Hematopoietic multipotent progenitor cell treated with erythropoietin and hydrocortisone succinate and interleukin-3 and kit ligand, for 8 days (in vitro differentiated cells): ENCODE measurements at regions not wholly inside any gene's neighbourhood (a gene's known extent, or its start where the extent isn't known, plus 50 kb on each side); places are given as distances from the start of the nearest gene placed in this dataset.

Experiments
- DNase-seq: peaks from one replicate; pipeline ENCODE4 v3.0.0-alpha.2; 2015

DNA sequence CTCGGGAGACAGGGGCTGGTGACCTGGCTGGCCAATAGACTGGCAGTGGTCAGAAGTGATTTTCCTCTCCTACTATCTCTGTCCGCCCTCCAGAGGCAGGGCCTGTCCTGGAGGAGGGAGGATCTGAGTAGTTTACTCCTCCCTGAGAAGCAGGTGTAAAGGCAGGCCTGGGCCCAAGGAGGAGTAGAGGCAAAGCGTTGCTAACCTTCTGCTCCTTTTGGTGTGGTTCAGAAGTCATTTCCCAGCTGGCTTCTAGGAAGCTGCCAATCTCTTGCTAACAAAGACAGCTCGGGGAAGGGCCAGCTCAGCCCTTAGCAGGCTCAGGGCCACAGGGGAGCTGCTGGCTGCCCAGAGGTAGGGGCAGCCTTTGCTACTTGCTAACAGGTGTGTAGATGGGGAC lies 151.1 kb upstream of the NECTIN1 start:
- no peak for DNase-seq

- no peak for DNase-seq
Measured at GRCh38 chr11:119878990-119879389, 150.0 kb upstream of the NECTIN1 start.

DNA sequence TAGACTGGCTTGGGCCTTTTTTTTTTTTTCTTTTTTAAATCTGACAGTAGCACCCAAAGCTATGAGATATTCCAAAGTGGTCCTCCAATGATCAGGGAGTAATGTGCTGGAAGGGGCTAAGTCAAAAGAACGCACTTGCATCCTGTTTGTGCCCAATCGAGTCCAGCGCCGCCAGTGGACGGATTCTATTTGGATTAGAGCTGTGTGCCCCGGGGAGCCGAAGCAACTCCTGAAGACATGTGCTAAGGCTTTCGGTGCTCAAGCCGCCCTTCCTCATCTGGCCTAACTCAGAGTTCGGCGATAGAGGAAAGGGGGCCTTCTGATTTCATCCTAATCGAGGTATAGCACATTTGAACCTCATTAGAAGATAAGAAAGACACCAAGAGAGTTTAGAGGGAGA lies 147.8 kb upstream of the NECTIN1 start:
- DNase-seq, result no peak

DNA sequence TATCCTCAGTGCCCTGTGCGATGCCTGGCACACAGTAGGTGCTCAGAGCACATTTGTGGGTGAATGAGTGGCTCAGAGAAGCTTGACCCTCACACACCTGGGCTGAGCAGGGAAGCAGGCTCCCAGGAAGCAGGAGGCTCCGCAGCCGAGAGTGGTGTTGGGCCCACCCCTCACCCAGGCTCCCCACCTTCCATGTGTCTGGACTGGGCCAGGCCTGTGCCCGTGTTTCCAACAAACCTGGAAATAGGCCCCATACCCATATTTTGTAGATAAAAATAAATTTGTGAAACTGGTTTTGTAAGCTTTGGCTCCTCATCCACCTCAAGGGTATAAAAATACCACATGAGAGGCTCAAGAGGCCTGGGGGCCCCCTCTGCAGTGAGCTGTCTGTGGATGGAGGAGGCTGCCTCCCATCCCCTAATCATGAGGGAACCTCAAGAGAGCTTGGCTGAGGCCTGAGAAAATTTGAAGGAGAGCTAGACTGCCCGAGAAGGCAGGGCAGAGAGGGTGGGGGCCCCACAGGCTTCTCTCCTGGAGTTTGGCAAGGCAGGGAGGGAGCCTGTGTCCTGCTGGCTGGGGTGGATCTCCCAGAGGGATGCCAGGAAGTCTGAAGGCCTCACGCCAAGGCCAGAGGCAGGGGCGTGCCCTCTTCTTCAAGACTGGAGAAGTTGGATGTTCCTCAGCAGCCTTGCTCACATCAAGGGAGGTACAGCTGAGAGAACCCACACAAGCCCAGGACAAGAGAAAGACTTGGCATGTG lies 147.0 kb upstream of the NECTIN1 start:
- DNase-seq, result no peak

- no peak for DNase-seq
Measured at GRCh38 chr11:119874660-119875238, 145.7 kb upstream of the NECTIN1 start.

DNA sequence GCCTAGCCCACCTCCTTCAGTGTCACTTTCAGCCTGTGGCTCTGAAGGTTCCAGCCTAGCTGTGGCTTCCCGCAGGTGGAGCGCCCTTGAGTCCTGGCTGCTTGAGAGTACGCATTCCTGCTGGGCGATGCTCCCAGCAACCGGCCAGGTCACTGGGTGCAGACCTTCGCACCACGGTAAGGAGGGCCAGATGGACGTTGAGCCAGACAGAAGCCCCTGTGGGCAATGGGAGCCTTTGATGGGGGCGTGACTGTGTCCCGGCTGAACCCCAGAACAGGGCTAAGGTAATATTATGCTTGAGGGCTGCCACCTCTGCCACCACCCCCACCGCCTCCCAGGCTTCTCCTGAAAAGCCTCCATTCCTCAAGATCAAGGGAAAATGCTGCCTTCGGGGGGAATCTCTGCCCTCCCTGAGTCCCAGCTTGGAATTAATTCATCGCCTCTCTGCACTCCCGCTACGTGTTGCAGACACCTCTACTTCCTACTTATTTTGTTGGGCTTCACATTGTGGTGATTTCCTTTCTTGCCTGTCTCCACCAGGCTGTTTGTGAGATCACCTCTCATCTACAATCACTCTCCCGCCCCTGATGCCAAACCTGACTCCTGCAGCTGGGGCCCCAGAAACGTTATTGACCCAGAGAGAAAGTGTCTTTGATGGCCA lies 144.9 kb upstream of the NECTIN1 start:
- no peak for DNase-seq

GRCh38 chr11:119872611-119873310 lies 143.8 kb upstream of the NECTIN1 start:
- no peak for DNase-seq

DNA sequence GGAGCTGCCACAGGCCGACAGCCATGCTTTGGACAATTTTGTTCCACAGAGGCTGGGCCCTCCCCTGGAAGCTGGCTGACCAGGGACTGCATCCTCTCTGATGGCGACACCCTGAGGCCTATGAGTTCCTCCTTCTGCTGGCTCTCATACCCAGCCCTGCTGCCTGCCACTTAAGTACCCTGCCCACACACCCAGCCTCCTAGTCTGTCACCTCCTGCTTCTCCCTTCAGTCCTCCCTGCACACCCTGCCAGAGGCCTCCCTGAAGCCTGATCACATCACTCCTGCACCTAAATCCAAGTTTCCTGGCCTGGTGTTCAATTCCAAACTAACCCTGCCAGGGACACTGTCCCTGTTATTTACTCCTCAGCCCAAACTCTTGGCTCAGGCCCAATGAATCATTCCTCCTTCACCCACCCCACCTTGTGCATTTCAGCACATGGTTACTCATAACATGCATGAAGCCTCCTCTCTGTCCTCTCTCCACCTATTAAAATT lies 136.7 kb upstream of the NECTIN1 start:
- no peak for DNase-seq

GRCh38 chr11:119864836-119865235 lies 135.8 kb upstream of the NECTIN1 start:
- no peak for DNase-seq

- no peak for DNase-seq
Measured at GRCh38 chr11:119863851-119864601, 135.0 kb upstream of the NECTIN1 start.

DNA sequence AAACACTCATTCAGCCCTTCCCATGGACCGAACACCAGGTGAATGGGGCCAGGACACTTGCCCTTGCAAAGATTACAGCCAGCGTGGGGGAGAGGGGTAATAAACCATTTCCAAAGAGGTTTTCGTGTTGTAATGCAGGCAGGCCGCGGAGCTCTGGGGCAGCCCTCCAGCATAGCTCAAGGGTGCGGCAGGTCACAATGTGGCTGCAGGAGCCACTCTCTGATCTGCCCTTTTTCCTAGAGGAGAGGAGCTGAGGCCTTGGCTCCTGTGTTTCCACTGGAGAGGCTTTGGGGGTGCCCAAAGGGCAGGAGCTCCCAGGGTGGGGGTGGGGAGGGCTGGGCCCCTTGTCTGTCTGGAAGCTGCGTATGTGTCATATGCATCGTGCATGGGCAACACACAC lies 134.2 kb upstream of the NECTIN1 start:
- no peak for DNase-seq

DNA sequence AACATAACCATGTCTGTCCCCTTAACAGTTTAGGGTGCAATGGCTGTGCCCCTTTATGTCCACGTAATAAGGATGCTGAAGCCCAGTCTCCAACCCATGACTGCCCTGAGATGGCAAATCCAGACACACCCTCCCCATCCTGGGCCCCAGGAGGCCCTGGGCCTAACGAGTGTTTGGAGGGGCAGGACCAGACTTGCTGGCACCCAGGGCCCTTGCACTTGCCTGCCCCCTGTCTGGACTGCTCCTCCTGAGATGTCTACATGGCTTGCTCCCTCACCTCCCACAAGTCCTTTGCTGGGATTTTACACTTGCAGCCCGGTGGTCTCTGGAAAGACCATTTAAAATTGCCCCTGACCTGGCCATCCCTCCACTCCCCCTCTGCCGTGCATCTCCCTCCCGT lies 132.2 kb upstream of the NECTIN1 start:
- no peak for DNase-seq

DNA sequence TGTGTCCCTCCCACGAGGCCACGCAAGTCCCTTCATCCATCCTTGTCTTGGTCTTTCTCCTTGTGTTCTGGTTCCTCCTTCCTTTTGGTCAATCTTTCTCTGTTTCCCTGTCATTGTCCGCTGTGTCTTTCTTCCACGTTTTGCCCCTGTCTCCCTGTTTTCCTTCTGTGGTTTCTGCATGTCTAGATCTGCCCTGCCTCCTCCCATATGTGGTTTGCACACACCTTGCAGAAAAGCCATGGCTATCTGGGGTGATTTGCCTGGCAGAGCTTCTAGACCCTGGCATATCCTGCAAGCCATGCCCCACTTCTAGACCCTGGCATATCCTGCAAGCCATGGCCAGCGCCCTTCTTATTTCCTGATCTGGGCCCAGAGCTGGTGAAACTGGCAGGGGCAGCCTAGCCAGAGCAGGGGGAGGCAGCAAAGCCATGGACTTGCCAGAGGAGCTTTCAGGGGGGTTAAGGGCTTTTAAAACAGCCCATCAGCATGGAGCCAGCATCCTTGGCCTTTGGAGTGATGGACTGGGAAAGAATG lies 131.6 kb upstream of the NECTIN1 start:
- DNase-seq, result no peak

DNA sequence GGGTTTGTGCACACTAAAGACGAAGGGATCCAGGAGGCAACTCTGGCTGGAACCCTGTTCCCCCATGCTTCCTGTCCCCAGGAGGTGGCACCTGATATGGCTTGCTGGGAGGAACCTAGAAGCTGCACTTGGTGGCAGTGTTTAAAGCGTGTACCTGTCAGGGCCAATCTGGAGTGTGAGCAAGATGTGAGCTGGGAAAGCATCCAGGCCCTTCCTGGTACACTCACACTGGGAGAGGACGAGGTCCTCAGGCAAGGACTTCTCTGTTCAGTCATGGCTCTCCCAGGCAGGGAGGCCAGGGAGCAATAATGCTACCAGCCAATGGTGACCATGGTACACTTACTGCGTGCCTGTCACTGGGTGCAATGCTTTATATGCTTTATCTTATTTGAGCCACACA lies 130.7 kb upstream of the NECTIN1 start:
- DNase-seq, result no peak

DNA sequence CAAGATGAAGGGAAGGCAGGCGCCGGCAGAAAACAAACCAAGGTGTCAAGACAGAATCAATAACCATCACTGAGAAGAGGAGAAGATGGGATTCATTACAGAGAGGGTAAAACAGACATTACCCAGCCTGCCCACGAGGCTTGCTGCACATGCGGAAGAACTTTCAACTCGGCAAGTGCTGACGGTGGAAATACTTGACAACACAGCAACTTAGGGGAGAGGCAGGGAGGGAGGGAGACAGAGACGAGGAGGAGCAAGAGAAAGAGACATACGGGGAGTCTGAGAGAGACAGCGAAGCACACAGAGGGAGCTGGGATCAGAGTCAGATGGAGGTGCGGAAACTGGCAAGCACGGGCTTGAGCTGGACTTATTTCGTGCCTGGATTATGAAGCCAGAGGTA lies 129.3 kb upstream of the NECTIN1 start:
- no peak for DNase-seq

GRCh38 chr11:119856681-119857485 lies 127.9 kb upstream of the NECTIN1 start:
- no peak for DNase-seq

DNA sequence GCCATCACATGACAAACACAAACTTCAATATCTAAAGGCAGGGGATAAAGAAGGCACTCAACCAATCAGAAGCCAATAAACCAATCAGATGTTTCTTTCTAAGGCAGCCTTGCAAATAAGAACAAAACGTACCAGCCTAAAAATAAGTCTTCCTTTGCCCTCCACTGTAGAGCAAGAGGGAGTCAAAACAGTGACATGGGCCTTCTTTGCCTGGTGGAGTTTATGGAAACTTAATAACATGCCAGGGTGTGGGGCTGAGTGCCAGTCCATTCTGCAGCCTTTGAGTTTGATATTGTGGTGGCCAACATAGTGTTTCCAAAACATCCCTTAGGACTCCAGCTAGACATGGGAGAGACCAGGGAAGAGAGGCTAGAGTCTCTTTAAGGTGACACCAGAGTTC lies 126.1 kb upstream of the NECTIN1 start:
- no peak for DNase-seq

- no peak for DNase-seq
Measured at GRCh38 chr11:119854521-119854920, 125.5 kb upstream of the NECTIN1 start.

DNA sequence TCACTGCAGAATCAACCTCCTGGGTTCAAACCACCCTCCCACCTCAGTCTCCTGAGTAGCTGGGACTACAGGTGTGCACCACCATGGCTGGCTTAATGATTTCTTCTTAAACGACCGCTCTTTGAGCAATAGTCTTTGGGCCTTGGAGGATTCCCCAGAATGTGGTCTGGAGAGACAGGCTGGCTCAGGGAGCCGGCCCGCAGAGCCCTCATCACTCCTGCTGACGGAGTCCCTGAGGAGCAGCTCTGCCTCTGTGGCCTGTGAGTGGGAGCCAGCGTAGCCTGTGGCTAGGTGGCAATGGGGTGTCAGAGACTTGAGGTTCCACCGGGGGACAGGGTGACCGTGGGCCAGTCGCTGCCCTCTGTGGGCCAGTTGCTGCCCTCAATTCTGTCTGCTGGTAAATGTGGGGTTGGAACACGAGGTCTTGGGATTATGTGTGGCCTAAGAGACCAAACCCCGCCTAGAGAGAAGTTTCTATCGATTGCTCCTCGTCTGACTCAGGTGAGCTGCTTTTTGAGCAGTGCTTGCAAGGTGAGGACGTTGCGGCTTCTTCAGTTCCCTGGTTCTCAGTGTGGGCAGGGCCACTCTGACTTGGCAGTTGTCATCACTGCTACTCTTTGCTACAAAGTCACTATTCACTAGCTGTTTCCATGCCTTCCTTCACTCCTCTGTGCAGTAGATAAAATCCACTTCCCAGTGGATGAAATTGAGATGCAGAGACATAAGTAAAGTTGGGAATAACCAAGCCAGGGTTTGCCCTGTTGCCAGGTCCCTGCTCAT lies 124.8 kb upstream of the NECTIN1 start:
- no peak for DNase-seq

GRCh38 chr11:119852741-119853140 lies 123.7 kb upstream of the NECTIN1 start:
- no peak for DNase-seq
